Nephron (organoid): ENCODE measurements at regions not wholly inside any gene's neighbourhood (a gene's known extent, or its start where the extent isn't known, plus 50 kb on each side); places are given as distances from the start of the nearest gene placed in this dataset.

Source experiments
- H3K27ac Mint-ChIP-seq, 3 experiments: 2 replicates each; pipeline ENCODE4 v1.8.0; 2020; ENCODE audit warnings: mixed read lengths in 3 of 3, mild to moderate bottlenecking in 2 of 3, moderate library complexity in 1 of 3
- H3K27me3 Mint-ChIP-seq: 2 replicates; pipeline ENCODE4 v1.8.0; 2021; ENCODE audit warnings: low read depth, mild to moderate bottlenecking, moderate library complexity, mixed read lengths
- H3K36me3 Mint-ChIP-seq: 2 replicates; pipeline ENCODE4 v1.8.0; 2020; ENCODE audit warnings: low read depth, mixed read lengths
- H3K4me1 Mint-ChIP-seq: 2 replicates; pipeline ENCODE4 v1.8.0; 2020; ENCODE audit warnings: mixed read lengths
- H3K4me3 Mint-ChIP-seq, 3 experiments: 2 replicates each; pipeline ENCODE4 v1.8.0; 2020; ENCODE audit warnings: mild to moderate bottlenecking in 3 of 3, mixed read lengths in 3 of 3, moderate library complexity in 2 of 3
- H3K9me3 Mint-ChIP-seq: 2 replicates; pipeline ENCODE4 v1.8.0; 2020; ENCODE audit warnings: mixed read lengths
- TF ChIP-seq, protein P1 (sequence below), 3 experiments: fragments of 200-600 bp; sonication (generic); IDR thresholded peaks; one replicate each; pipeline ENCODE4 v1.5.0; 2021; ENCODE audit warnings: antibody characterized with exemption in 3 of 3; ENCODE audit not compliant: unreplicated experiment in 3 of 3

DNA sequence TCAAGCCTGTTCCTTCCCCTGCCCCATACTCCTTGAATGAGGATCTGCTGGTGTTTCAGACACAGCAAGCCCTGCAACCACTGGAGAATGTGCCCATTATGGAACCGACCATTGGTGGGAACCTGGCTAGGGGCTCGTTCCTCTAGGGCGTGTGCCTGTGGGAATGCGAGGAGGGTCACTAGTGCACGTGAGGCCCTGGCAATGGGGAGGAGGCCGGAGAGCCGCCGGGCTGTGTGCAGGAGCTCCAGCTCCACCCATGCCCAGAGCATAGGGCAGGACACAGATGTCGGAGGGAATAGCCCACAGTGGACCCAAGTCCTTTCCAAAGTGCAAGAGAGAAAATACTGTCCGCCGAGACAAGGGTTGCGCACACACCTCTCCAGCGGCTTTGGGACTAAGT is 99.3 kb downstream of the ERMARD start:
- no peak overlapping the region for H3K4me3 Mint-ChIP-seq
- no peak overlapping the region for H3K27ac Mint-ChIP-seq
- TF ChIP-seq, protein P1, sequence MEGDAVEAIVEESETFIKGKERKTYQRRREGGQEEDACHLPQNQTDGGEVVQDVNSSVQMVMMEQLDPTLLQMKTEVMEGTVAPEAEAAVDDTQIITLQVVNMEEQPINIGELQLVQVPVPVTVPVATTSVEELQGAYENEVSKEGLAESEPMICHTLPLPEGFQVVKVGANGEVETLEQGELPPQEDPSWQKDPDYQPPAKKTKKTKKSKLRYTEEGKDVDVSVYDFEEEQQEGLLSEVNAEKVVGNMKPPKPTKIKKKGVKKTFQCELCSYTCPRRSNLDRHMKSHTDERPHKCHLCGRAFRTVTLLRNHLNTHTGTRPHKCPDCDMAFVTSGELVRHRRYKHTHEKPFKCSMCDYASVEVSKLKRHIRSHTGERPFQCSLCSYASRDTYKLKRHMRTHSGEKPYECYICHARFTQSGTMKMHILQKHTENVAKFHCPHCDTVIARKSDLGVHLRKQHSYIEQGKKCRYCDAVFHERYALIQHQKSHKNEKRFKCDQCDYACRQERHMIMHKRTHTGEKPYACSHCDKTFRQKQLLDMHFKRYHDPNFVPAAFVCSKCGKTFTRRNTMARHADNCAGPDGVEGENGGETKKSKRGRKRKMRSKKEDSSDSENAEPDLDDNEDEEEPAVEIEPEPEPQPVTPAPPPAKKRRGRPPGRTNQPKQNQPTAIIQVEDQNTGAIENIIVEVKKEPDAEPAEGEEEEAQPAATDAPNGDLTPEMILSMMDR (IDR thresholded peaks at IDR 0.05; ENCODE audit: unreplicated experiment in 3 of 3), result no peak
- no peaks in the 10 kb centered on the region for H3K4me1 Mint-ChIP-seq
- H3K27me3 Mint-ChIP-seq, result peaks cover 9% of the 10 kb centered on the region
- no peaks in the 10 kb centered on the region for H3K9me3 Mint-ChIP-seq
- H3K36me3 Mint-ChIP-seq, result no peaks in the 10 kb centered on the region

- Mint-ChIP-seq H3K36me3 (no peaks in the 10 kb centered on the region), H3K4me1 (no peaks in the 10 kb centered on the region)
Measured at GRCh38 chr6:169850154-169850553, 98.7 kb downstream of the ERMARD start.

GRCh38 chr6:169849396-169849795 is 98.0 kb downstream of the ERMARD start:
- H3K27ac Mint-ChIP-seq, result no peak overlapping the region
- H3K4me1 Mint-ChIP-seq, result no peaks in the 10 kb centered on the region
- H3K4me3 Mint-ChIP-seq, result no peak overlapping the region
- TF ChIP-seq, protein P1 (IDR thresholded peaks at IDR 0.05; ENCODE audit: unreplicated experiment in 3 of 3), result no peak
- no peaks in the 10 kb centered on the region for H3K36me3 Mint-ChIP-seq
- no peaks in the 10 kb centered on the region for H3K9me3 Mint-ChIP-seq
- peaks cover 12% of the 10 kb centered on the region for H3K27me3 Mint-ChIP-seq

More at GRCh38 chr6:169850154-169850553, 98.7 kb downstream of the ERMARD start:
- H3K9me3 Mint-ChIP-seq, result no peaks in the 10 kb centered on the region
- H3K4me3 Mint-ChIP-seq, result no peak overlapping the region
- peaks cover 9% of the 10 kb centered on the region for H3K27me3 Mint-ChIP-seq
- H3K27ac Mint-ChIP-seq, result no peak overlapping the region
- TF ChIP-seq, protein P1 (IDR thresholded peaks at IDR 0.05; ENCODE audit: unreplicated experiment in 3 of 3), result no peak

- H3K4me1 Mint-ChIP-seq, result no peaks in the 10 kb centered on the region
- H3K36me3 Mint-ChIP-seq, result no peaks in the 10 kb centered on the region
- TF ChIP-seq, protein P1 (IDR thresholded peaks at IDR 0.05; ENCODE audit: unreplicated experiment in 3 of 3), result no peak
Measured at GRCh38 chr6:169848946-169849345, 97.5 kb downstream of the ERMARD start.

GRCh38 chr6:169847901-169848311 is 96.5 kb downstream of the ERMARD start:
- Mint-ChIP-seq H3K4me1 (no peaks in the 10 kb centered on the region), H3K27me3 (peaks cover 14% of the 10 kb centered on the region), H3K36me3 (no peaks in the 10 kb centered on the region), H3K4me3 (no peak overlapping the region), H3K27ac (no peak overlapping the region), H3K9me3 (no peaks in the 10 kb centered on the region)
- TF ChIP-seq, protein P1 (IDR thresholded peaks at IDR 0.05; ENCODE audit: unreplicated experiment in 3 of 3), result no peak

More at GRCh38 chr6:169848946-169849345, 97.5 kb downstream of the ERMARD start:
- peaks cover 14% of the 10 kb centered on the region for H3K27me3 Mint-ChIP-seq
- H3K27ac Mint-ChIP-seq, result no peak overlapping the region
- H3K4me3 Mint-ChIP-seq, result no peak overlapping the region
- H3K9me3 Mint-ChIP-seq, result no peaks in the 10 kb centered on the region

- H3K9me3 Mint-ChIP-seq, result no peaks in the 10 kb centered on the region
- no peaks in the 10 kb centered on the region for H3K4me1 Mint-ChIP-seq
- peaks cover 14% of the 10 kb centered on the region for H3K27me3 Mint-ChIP-seq
Measured at GRCh38 chr6:169847141-169847674, 95.8 kb downstream of the ERMARD start.

More at GRCh38 chr6:169847141-169847674, 95.8 kb downstream of the ERMARD start:
- no peaks in the 10 kb centered on the region for H3K36me3 Mint-ChIP-seq
- no peak overlapping the region for H3K4me3 Mint-ChIP-seq
- H3K27ac Mint-ChIP-seq, result no peak overlapping the region
- TF ChIP-seq, protein P1 (IDR thresholded peaks at IDR 0.05; ENCODE audit: unreplicated experiment in 3 of 3), result no peak
